Ectodermal cell (in vitro differentiated cells): ENCODE measurements at regions not wholly inside any gene's neighbourhood (a gene's known extent, or its start where the extent isn't known, plus 50 kb on each side); places are given as distances from the start of the nearest gene placed in this dataset.

ENCODE experiments used
- H3K27ac ChIP-seq: 2 replicates; pipeline ENCODE4 v1.7.0; 2013; ENCODE audit warnings: mild to moderate bottlenecking, low read depth, low read length; ENCODE audit not compliant: insufficient read depth, poor library complexity, severe bottlenecking
- H3K27me3 ChIP-seq: 2 replicates; pipeline ENCODE4 v1.7.0; 2013; ENCODE audit warnings: mild to moderate bottlenecking, low read length; ENCODE audit not compliant: insufficient read depth, control insufficient read depth, poor library complexity, severe bottlenecking
- H3K36me3 ChIP-seq: one replicate; pipeline ENCODE4 v1.7.0; 2013; ENCODE audit warnings: low read length; ENCODE audit not compliant: control insufficient read depth, insufficient read depth
- H3K4me1 ChIP-seq: one replicate; pipeline ENCODE4 v1.7.0; 2013; ENCODE audit warnings: low read length; ENCODE audit not compliant: control insufficient read depth, insufficient read depth
- H3K4me3 ChIP-seq: 2 replicates; pipeline ENCODE4 v1.7.0; 2013; ENCODE audit warnings: low read depth, low read length, control low read depth; ENCODE audit not compliant: insufficient read depth
- H3K9me3 ChIP-seq: 2 replicates; pipeline ENCODE4 v1.7.0; 2013; ENCODE audit warnings: mild to moderate bottlenecking, low read length, moderate library complexity; ENCODE audit not compliant: control insufficient read depth
- WGBS, 2 experiments: methylation state at CpG; one replicate each; pipeline ENCODE4 v1.1.7; 2013; ENCODE audit warnings: missing lambda C conversion rate in 2 of 2; 5-methylcytosine and 5-hydroxymethylcytosine counted together

DNA sequence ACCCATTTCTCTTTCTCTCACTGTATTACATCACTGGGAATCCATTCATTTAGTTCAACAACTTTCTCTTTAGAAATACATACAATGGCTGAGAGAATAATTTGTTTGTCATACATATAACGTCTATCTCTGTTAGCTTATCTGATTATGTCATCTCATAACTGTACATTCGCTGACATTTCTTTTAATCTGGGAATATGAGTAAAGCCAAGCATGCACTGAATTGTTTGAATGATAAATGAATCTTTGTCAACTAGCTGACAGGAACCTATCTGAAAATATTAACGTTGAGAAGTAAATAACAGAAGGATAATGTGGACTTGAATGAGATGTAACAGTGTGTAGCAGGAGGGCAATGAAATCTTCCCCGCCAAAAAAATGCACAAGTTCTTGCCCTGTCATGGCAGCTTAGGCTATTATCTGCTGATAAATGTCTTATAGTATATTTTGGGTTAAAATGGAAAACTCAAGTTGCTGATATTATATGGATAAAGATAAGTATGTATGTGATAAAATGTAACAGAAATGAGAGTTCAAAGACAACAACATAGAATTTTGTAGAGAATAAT lies 581.2 kb upstream of the ADGRB3 start:
- no peaks in the 10 kb centered on the region for H3K36me3 ChIP-seq
- H3K27me3 ChIP-seq, result no peaks in the 10 kb centered on the region
- no peaks in the 10 kb centered on the region for H3K4me1 ChIP-seq
- no peak overlapping the region for H3K4me3 ChIP-seq
- no peak overlapping the region for H3K27ac ChIP-seq
- no peaks in the 10 kb centered on the region for H3K9me3 ChIP-seq
- WGBS, 2 experiments, result 95 to 96% methylated on average over 3 to 4 of the region's 4 CpGs

DNA sequence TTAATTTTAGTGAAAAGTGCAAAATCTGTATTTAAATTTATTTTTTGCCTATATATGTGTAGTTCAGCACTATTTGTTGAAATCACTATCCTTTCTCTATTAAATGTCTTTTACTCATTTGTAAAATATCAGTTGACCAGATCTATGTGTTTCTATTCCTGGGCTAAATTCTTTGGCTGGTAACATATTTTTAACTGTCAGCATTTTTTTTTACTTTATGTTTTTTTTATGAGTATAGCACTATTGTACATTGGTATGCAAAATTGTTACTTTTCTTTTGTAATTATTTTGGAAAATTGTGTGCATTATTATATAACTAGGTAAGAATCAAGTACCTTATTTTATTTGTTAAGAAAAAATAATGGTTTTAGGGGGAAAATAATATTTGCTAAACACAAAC lies 582.8 kb upstream of the ADGRB3 start:
- Histone ChIP-seq H3K36me3 (no peaks in the 10 kb centered on the region), H3K27me3 (no peaks in the 10 kb centered on the region), H3K27ac (no peak overlapping the region)

DNA sequence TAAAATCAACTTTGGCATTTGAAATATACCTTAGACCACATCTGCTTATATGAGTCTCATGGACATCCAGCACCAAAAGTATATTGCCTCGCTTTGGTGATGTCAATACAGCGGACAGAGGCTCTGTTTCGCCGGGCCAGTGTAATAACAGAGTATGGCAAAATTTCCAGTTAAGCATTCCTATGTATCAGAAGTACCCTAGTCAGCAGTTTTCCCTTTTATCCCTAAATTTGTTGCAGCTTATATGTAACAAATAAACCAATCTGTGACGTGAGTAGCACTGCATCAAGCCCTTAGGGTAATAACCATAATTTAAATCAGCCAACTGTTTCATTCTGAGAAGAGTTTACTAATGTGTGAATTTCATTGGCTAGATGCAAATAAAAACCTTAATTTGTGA lies 585.5 kb upstream of the ADGRB3 start:
- Histone ChIP-seq H3K27ac (no peak overlapping the region), H3K4me1 (no peaks in the 10 kb centered on the region), H3K36me3 (no peaks in the 10 kb centered on the region), H3K9me3 (no peaks in the 10 kb centered on the region), H3K27me3 (no peaks in the 10 kb centered on the region), H3K4me3 (no peak overlapping the region)
- 96 to 98% methylated on average over 5 of the region's 5 CpGs for WGBS, 2 experiments

More for the DNA sequence above, 582.8 kb upstream of the ADGRB3 start:
- Histone ChIP-seq H3K4me1 (no peaks in the 10 kb centered on the region), H3K4me3 (no peak overlapping the region), H3K9me3 (no peaks in the 10 kb centered on the region)

DNA sequence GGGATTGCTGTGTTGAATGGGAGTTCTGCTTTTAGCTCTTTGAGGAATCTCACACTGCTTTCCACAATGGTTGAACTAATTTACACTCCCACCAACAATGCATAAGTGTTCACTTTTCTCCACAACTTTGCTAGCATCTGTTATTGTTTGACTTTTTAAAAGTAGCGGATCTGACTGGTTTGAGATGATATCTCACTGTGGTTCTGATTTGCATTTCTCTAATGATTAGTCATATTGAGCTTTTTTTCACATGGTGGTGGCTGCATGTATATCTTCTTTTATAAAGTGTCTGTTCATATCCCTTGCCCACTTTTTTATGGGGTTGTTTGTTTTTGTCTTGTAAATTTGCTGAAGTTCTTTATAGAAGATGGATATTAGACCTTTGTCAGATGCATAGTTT lies 588.3 kb upstream of the ADGRB3 start:
- Histone ChIP-seq H3K9me3 (no peaks in the 10 kb centered on the region), H3K27me3 (no peaks in the 10 kb centered on the region), H3K4me1 (no peaks in the 10 kb centered on the region), H3K4me3 (no peak overlapping the region), H3K27ac (no peak overlapping the region), H3K36me3 (no peaks in the 10 kb centered on the region)
- WGBS, 2 experiments, result 94 to 100% methylated on average over 1 of the region's 1 CpG

DNA sequence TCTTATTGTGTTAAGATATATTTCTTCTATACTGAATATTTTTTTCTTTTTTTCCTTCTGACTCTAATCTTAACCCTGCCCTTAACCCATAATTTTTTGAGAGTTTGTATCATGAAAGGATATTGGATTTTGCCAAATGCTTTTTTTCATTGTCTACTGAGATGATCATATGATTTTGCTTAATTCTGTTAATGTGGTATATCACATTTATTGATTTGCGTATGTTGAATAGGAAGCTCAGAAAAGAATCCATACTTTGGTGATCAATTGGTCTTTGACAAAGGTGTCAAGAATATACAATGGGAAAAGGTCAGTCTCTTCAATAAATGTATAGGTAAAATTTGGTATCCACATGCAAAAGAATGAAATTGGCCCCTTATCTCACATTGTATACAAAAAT lies 588.8 kb upstream of the ADGRB3 start:
- Histone ChIP-seq H3K36me3 (no peaks in the 10 kb centered on the region), H3K27ac (no peak overlapping the region), H3K4me1 (no peaks in the 10 kb centered on the region), H3K27me3 (no peaks in the 10 kb centered on the region), H3K4me3 (no peak overlapping the region), H3K9me3 (no peaks in the 10 kb centered on the region)
- WGBS, 2 experiments, result 94 to 100% methylated on average over 1 of the region's 1 CpG

DNA sequence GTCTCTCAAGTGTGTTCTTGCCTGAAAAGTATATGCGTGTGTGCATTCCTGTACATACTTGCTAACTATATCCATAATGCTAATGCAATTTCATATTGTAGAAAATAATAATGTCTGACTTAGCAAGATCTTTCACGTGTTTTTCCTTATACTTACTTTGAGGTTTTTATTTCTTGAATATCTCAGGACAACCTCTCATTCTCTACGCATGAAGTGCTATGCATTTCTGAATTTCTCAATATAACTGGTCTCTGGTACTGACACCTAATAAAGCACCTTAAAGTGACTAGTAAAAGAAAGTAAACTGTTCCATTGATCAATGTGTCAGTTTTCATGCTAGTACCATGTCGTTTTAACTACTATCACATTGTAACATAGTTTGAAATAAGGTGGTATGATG lies 589.9 kb upstream of the ADGRB3 start:
- WGBS, 2 experiments, result 90 to 100% methylated on average over 1 to 3 of the region's 4 CpGs
- Histone ChIP-seq H3K27me3 (no peaks in the 10 kb centered on the region), H3K9me3 (no peaks in the 10 kb centered on the region), H3K4me1 (no peaks in the 10 kb centered on the region), H3K4me3 (no peak overlapping the region), H3K27ac (no peak overlapping the region), H3K36me3 (no peaks in the 10 kb centered on the region)

DNA sequence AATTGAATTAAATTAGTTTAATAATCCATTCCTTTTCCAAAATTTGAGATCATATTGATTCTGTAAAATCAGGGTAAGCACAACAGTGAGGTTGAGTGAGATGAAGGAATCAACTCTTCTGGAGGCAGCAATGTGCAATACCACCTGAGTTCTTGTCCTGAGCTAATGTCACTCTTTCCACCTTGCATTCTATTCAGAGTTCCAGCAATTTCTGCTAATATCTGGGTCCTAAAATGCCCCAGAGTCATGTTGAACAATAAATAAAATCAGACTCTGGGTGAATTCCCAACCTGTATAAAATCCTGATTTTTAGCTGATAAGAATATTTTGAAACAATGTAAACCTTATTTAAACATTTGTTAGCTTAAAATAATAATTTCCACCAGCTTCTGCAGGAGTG lies 590.8 kb upstream of the ADGRB3 start:
- Histone ChIP-seq H3K9me3 (no peaks in the 10 kb centered on the region), H3K36me3 (no peaks in the 10 kb centered on the region), H3K27me3 (no peaks in the 10 kb centered on the region), H3K4me3 (no peak overlapping the region), H3K27ac (no peak overlapping the region), H3K4me1 (no peaks in the 10 kb centered on the region)

DNA sequence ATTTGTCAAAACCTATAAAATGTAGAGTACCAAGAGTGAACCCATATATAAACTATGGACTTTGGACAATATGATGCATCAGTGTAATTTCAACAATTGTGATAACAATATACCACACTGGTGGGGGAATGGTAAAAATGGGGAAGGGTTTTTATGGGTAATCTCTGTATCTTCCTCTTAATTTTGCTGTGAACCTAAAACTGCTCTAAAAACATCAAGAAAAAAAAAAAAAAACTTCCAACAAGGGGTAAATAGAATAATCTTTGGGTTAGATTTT lies 592.0 kb upstream of the ADGRB3 start:
- Histone ChIP-seq H3K36me3 (no peaks in the 10 kb centered on the region), H3K4me1 (no peaks in the 10 kb centered on the region), H3K9me3 (no peaks in the 10 kb centered on the region), H3K27ac (no peak overlapping the region), H3K27me3 (no peaks in the 10 kb centered on the region), H3K4me3 (no peak overlapping the region)

DNA sequence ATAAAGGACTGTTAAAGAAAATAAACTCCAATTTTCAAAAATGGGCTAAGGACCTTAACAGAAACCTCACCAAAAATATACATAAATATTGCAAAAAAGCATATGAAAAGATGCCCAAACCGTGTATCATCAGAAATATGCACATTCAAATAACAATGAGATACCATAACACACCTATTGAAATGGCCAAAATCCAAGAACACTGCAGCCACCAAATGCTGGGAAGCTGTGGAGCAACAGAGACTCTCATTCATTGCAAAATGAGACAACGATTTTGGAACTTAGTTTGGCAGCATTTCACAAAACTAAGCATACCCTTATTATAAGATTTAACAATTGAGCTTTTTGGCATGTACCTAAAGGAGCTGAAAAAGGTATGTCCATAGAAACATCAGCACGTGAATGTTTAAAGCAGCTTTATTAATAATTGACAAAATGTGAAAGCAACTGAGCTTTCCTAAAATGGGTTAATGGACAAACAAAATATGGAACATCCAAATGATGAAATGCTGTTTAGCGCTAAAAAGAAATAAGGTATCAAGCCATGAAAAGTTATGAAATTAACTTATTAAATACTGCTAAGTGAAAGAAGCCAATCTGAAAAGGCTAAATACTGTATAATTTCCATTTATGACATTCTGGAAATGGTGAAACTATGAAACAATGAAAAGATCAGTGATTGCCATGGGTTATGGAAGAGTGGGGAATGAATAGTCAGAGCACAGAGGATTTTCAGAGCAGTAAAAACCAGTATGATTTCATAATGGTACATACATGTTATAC lies 592.6 kb upstream of the ADGRB3 start:
- Histone ChIP-seq H3K27ac (no peak overlapping the region), H3K36me3 (no peaks in the 10 kb centered on the region), H3K4me1 (no peaks in the 10 kb centered on the region), H3K4me3 (no peak overlapping the region), H3K27me3 (no peaks in the 10 kb centered on the region), H3K9me3 (no peaks in the 10 kb centered on the region)
- 77 to 84% methylated on average over 4 of the region's 4 CpGs for WGBS, 2 experiments

DNA sequence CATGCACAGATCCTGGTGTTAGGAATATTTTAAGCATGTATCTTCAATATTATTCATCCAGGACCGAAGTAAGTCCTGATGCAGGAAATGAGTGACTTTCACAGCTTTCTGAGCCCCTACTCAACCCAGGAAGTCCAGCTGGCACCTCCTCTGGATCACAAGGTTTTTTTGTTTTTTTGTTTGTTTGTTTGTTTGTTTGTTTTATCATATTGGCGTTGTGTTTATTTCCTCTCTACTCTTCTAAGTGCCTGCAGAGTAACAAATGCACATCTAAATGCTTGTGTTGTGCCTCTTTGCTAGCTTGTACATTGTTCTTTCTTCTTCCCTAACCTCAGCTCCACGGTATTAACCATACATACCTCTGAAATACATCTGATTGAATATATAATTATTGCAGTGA lies 594.3 kb upstream of the ADGRB3 start:
- WGBS, 2 experiments, result 45 to 58% methylated on average over 2 of the region's 3 CpGs

DNA sequence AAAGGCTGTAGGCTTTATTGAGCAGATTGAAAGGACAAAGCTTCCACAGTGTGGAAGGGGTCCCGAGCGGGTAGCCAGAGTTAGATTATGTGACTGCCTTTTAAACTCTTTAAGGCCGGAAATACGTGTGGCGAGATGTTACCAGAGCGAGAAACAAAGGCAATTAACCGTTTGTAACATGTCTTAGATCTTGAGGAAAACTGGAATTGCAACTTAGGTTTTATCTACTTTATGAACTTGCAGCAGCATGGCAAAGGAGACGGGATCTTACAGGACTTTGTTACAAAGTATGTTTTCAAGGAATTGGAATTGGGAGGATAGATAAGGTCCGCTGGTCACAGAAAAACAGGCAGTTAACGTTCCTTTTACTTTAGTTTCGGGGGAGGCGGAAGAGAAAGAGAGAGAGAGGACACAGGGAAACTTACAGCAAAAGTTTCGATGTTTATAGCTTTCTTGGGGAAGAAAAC lies 594.7 kb upstream of the ADGRB3 start:
- Histone ChIP-seq H3K4me3 (no peak overlapping the region), H3K9me3 (no peaks in the 10 kb centered on the region), H3K36me3 (no peaks in the 10 kb centered on the region), H3K27ac (no peak overlapping the region), H3K27me3 (no peaks in the 10 kb centered on the region), H3K4me1 (no peaks in the 10 kb centered on the region)
- WGBS, 2 experiments, result 46 to 49% methylated on average over 13 of the region's 13 CpGs

More for the DNA sequence above, 594.3 kb upstream of the ADGRB3 start:
- Histone ChIP-seq H3K36me3 (no peaks in the 10 kb centered on the region), H3K27ac (no peak overlapping the region), H3K27me3 (no peaks in the 10 kb centered on the region), H3K9me3 (no peaks in the 10 kb centered on the region), H3K4me3 (no peak overlapping the region), H3K4me1 (no peaks in the 10 kb centered on the region)
